ENCODE measurements at regions not wholly inside any gene's neighbourhood (a gene's known extent, or its start where the extent isn't known, plus 50 kb on each side); places are given as distances from the start of the nearest gene placed in this dataset.

DNA sequence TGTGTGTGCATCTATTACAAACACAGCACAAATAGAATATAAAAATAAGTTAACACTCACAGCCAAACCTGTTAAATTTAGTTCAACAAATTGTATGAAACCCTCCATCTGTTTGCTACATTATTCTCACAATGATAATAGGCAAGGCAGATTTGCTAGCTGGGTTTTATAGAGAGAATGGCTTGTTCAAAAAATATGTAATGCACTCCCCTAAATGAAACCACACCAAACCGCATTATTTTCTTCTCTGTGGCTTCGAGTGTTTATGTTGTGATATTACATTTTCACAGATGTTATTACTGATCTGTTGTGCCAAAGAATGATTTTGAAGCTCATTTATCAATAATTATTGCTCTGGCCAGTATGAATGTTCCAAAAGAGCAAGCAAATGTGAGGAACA lies 92.9 kb downstream of the SPATA31D1 start:
- H3K4me3 ChIP-seq (replicated peaks in 1 of 2; ENCODE audit: low read depth in 2 of 2, low read length in 2 of 2): no peak overlapping the region
- no peak for DNase-seq (ENCODE audit: low read depth in 2 of 2)
- TF ChIP-seq, protein P1, sequence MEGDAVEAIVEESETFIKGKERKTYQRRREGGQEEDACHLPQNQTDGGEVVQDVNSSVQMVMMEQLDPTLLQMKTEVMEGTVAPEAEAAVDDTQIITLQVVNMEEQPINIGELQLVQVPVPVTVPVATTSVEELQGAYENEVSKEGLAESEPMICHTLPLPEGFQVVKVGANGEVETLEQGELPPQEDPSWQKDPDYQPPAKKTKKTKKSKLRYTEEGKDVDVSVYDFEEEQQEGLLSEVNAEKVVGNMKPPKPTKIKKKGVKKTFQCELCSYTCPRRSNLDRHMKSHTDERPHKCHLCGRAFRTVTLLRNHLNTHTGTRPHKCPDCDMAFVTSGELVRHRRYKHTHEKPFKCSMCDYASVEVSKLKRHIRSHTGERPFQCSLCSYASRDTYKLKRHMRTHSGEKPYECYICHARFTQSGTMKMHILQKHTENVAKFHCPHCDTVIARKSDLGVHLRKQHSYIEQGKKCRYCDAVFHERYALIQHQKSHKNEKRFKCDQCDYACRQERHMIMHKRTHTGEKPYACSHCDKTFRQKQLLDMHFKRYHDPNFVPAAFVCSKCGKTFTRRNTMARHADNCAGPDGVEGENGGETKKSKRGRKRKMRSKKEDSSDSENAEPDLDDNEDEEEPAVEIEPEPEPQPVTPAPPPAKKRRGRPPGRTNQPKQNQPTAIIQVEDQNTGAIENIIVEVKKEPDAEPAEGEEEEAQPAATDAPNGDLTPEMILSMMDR (IDR thresholded peaks at IDR 0.05; ENCODE audit: low read depth, low read length): no peak

DNA sequence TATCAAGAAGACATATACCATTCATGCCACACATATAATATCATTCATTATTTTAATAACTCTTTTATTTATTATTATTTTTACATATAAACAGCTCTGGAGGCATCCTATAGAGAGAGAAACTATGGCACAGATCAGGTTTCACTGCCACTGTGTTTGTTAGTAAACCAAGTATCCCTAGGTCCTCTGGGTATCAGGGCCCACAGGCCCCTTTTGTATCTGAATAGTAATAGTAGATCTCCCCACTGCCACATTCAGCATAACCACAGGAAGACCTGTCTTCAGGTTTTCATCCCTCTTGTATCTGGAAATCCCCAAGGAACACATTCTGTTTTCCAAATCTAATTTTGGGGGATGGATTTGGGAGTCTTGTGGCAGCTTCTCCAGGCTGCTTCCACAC lies 94.0 kb downstream of the SPATA31D1 start:
- H3K4me3 ChIP-seq (replicated peaks in 1 of 2; ENCODE audit: low read depth in 2 of 2, low read length in 2 of 2): no peak overlapping the region
- TF ChIP-seq, protein P1 (IDR thresholded peaks at IDR 0.05; ENCODE audit: low read depth, low read length): no peak
- no peak for DNase-seq (ENCODE audit: low read depth in 2 of 2)

DNA sequence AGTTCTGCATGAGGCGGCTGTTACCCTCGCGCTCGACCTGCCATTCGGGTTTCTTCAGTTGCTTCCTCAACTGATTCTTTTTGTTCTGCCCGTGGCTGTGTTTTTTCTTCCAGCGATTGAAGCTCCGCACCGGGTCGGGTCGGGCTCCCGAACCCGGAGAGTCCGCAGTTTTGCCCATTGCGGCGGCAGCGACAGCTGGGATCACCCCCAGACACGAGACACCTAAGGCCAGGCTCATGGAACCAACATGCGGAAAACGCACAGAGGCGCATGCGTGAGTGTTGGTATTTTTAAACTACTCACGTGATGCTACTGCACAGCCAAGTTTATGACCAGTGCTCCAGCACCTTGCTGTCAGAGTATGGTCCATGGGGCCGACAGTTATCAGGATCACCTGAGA lies 100.0 kb downstream of the SPATA31D1 start:
- TF ChIP-seq, protein P1 (IDR thresholded peaks at IDR 0.05; ENCODE audit: low read depth, low read length): no peak
- DNase-seq (ENCODE audit: low read depth in 2 of 2): no peak
- no peak overlapping the region for H3K4me3 ChIP-seq (replicated peaks in 1 of 2; ENCODE audit: low read depth in 2 of 2, low read length in 2 of 2)

GRCh38 chr9:82090046-82090445 lies 101.5 kb downstream of the SPATA31D1 start:
- H3K4me3 ChIP-seq (replicated peaks in 1 of 2; ENCODE audit: low read depth in 2 of 2, low read length in 2 of 2): no peak overlapping the region
- no peak for DNase-seq (ENCODE audit: low read depth in 2 of 2)
- TF ChIP-seq, protein P1 (IDR thresholded peaks at IDR 0.05; ENCODE audit: low read depth, low read length): no peak

- TF ChIP-seq, protein P1 (IDR thresholded peaks at IDR 0.05; ENCODE audit: low read depth, low read length): no peak
- no peak overlapping the region for H3K4me3 ChIP-seq (replicated peaks in 1 of 2; ENCODE audit: low read depth in 2 of 2, low read length in 2 of 2)
- DNase-seq (ENCODE audit: low read depth in 2 of 2): no peak
Measured at GRCh38 chr9:82091100-82091499, 102.5 kb downstream of the SPATA31D1 start.

DNA sequence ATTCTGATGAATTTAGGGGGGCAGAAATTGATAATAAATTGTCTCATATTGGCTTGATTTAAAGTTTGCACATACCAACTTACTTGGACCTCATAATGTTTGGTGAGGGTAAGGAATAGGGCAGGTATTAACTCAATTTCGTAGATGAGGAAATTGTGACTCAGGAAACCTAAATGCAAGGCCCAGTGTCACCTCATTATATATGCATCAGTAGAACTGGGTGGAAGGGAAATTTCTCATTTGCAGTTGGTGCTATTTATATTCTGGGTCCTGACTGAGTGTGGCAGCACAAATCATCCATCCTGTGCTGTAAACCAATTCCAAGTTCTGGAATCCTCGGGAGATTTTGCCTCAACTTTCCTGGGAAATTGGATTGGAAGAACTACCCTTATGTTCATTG lies 103.0 kb downstream of the SPATA31D1 start:
- no peak for DNase-seq (ENCODE audit: low read depth in 2 of 2)
- TF ChIP-seq, protein P1 (IDR thresholded peaks at IDR 0.05; ENCODE audit: low read depth, low read length): no peak
- H3K4me3 ChIP-seq (replicated peaks in 1 of 2; ENCODE audit: low read depth in 2 of 2, low read length in 2 of 2): no peak overlapping the region

GRCh38 chr9:82101475-82101874 lies 112.9 kb downstream of the SPATA31D1 start:
- TF ChIP-seq, protein P1 (IDR thresholded peaks at IDR 0.05; ENCODE audit: low read depth, low read length): peak; percentile 12

More at GRCh38 chr9:82101475-82101874, 112.9 kb downstream of the SPATA31D1 start:
- peak in 1 of 2 donors; percentile 11 for DNase-seq (ENCODE audit: low read depth in 2 of 2)
- H3K4me3 ChIP-seq (replicated peaks in 1 of 2; ENCODE audit: low read depth in 2 of 2, low read length in 2 of 2): no peak overlapping the region

Measured in cardiac fibroblast (primary cell).